GM12878 (cell line): ENCODE measurements at regions not wholly inside any gene's neighbourhood (a gene's known extent, or its start where the extent isn't known, plus 50 kb on each side); places are given as distances from the start of the nearest gene placed in this dataset.

ENCODE experiments used
- ATAC-seq: fragments of 200-7000 bp; cut with Tn5 transposase; 3 replicates; pipeline ENCODE4 v1.9.1; 2020; ENCODE audit warnings: mild to moderate bottlenecking, moderate library complexity
- BruUV-seq: library from RNA; stranded (reverse); fragments of 400-500 nt; replicated peaks from 2 replicates; lab custom pipeline; 2021; lab: Mats Ljungman, UMichigan
- CTCF ChIA-PET: fragments of 300-600 bp; sonication (Branson Sonifier 250); formaldehyde crosslinking; extraction: SDS; loops from one replicate; lab custom pipeline; 2021; ENCODE audit warnings: inconsistent platforms; lab: Yijun Ruan, JAX
- POLR2A ChIA-PET: fragments of 350-600 bp; formaldehyde crosslinking; extraction: SDS; loops from one replicate; lab custom pipeline; 2021; ENCODE audit warnings: inconsistent platforms; lab: Charles Lee
- RAD21 ChIA-PET: fragments of 300-600 bp; sonication (Branson Sonifier 250); formaldehyde crosslinking; loops from one replicate; lab custom pipeline; 2023; ENCODE audit warnings: antibody characterized with exemption; ENCODE audit not compliant: unreplicated experiment; lab: Charles Lee
- SMC1A ChIA-PET: fragments of 300-600 bp; sonication (Branson Sonifier 250); formaldehyde crosslinking; loops from one replicate; lab custom pipeline; 2023; ENCODE audit not compliant: unreplicated experiment, uncharacterized antibody; lab: Charles Lee
- DNase-seq: peaks from one replicate; pipeline ENCODE4 v3.0.0-alpha.2; 2011; ENCODE audit warnings: low read depth, low spot score
- FAIRE-seq: peaks from 3 replicates; lab custom pipeline; 2011; peaks lifted over from hg19 to GRCh38; lab: Jason Lieb, UNC
- H2AFZ ChIP-seq: 2 replicates; pipeline ENCODE4 v1.6.0; 2011; ENCODE audit warnings: low read depth, low read length, control low read depth; ENCODE audit not compliant: control insufficient read depth
- H3K27ac ChIP-seq: 2 replicates; pipeline ENCODE4 v1.5.1; 2011; ENCODE audit warnings: control low read depth; ENCODE audit not compliant: control insufficient read depth, insufficient read depth
- H3K27me3 ChIP-seq, 2 experiments: replicated peaks in 1 of 2; 2 replicates each; pipeline versions ENCODE4 v1.6.0 to v1.6.1; 2011; ENCODE audit warnings: low read length in 1 of 2; ENCODE audit not compliant: control insufficient read depth in 2 of 2, insufficient read depth in 2 of 2
- H3K36me3 ChIP-seq, 2 experiments: 2 replicates each; pipeline ENCODE4 v1.5.1; 2011; ENCODE audit warnings: low read length in 1 of 2; ENCODE audit not compliant: control insufficient read depth in 2 of 2, insufficient read depth in 2 of 2
- H3K4me1 ChIP-seq: 2 replicates; pipeline ENCODE4 v1.6.1; 2011; ENCODE audit warnings: mild to moderate bottlenecking, low read length, moderate library complexity, mixed read lengths; ENCODE audit not compliant: control insufficient read depth, insufficient read depth
- H3K4me2 ChIP-seq: 2 replicates; pipeline ENCODE4 v1.6.0; 2011; ENCODE audit warnings: control low read depth; ENCODE audit not compliant: control insufficient read depth, insufficient read depth
- H3K4me3 ChIP-seq: fragments of 200-600 bp; sonication (generic); 2 replicates; pipeline ENCODE4 v1.5.1; 2016
- H3K79me2 ChIP-seq: 2 replicates; pipeline ENCODE4 v1.6.0; 2011; ENCODE audit warnings: low read length; ENCODE audit not compliant: control insufficient read depth, insufficient read depth
- H3K9ac ChIP-seq: 2 replicates; pipeline ENCODE4 v1.8.0; 2011; ENCODE audit warnings: low read length, control low read depth, mixed read lengths; ENCODE audit not compliant: control insufficient read depth, insufficient read depth
- H3K9me3 ChIP-seq: replicated peaks from 3 replicates; pipeline ENCODE4 v1.5.1; 2011; ENCODE audit warnings: mild to moderate bottlenecking, low read length; ENCODE audit not compliant: control insufficient read depth, insufficient read depth
- H4K20me1 ChIP-seq: 2 replicates; pipeline ENCODE4 v1.6.0; 2011; ENCODE audit not compliant: control insufficient read depth, insufficient read depth
- ASH2L ChIP-seq: fragments of 300-600, 200-600 bp; sonication (generic); IDR thresholded peaks from 2 replicates; pipeline ENCODE4 v1.6.1; 2017; ENCODE audit warnings: low read depth, mild to moderate bottlenecking, borderline replicate concordance
- BACH1 ChIP-seq: fragments of 450-650 bp; IDR thresholded peaks from 2 replicates; pipeline ENCODE4 v1.6.1; 2017; ENCODE audit warnings: mild to moderate bottlenecking, borderline replicate concordance
- BRCA1 ChIP-seq: IDR thresholded peaks from 2 replicates; pipeline ENCODE4 v1.6.1; 2011; ENCODE audit warnings: low read depth, low read length, improper control_type of control experiment
- MEF2A ChIP-seq: IDR thresholded peaks from 2 replicates; pipeline ENCODE4 v1.6.1; 2011; ENCODE audit warnings: low read depth, mild to moderate bottlenecking, low read length, moderate library complexity; ENCODE audit not compliant: insufficient read depth
- MEF2B ChIP-seq: fragments of 450-650 bp; IDR thresholded peaks from 2 replicates; pipeline ENCODE4 v1.6.1; 2018; ENCODE audit warnings: mild to moderate bottlenecking, moderate library complexity; ENCODE audit not compliant: partially characterized antibody, poor library complexity, severe bottlenecking
- MTA3 ChIP-seq: IDR thresholded peaks from 2 replicates; pipeline ENCODE4 v1.6.1; 2012; ENCODE audit warnings: low read length, inconsistent platforms, borderline replicate concordance
- SIN3A ChIP-seq: IDR thresholded peaks from 2 replicates; pipeline ENCODE4 v1.6.1; 2012; ENCODE audit warnings: low read depth, low read length, improper control_type of control experiment
- TCF7 ChIP-seq: IDR thresholded peaks from 2 replicates; pipeline ENCODE4 v1.6.1; 2014; ENCODE audit warnings: antibody characterized with exemption, borderline replicate concordance
- ZBED1 ChIP-seq: IDR thresholded peaks from 2 replicates; pipeline ENCODE4 v1.6.1; 2016; ENCODE audit warnings: borderline replicate concordance
- WGBS: methylation state at CpG from one replicate; pipeline ENCODE4 v1.1.6; 2016; ENCODE audit warnings: low lambda C conversion rate; ENCODE audit not compliant: insufficient replicate concordance, insufficient coverage; ENCODE audit errors: missing lambda C conversion rate; 5-methylcytosine and 5-hydroxymethylcytosine counted together
- in situ Hi-C: fragments of 300-500 bp; cut with MboI; formaldehyde crosslinking; loops from 9 replicates; pipeline ENCODE4 v1.14.3; 2018; ENCODE audit warnings: mixed read lengths
- intact Hi-C: fragments of 100-400 bp; cut with micrococcal nuclease; formaldehyde crosslinking; loops from one replicate; pipeline ENCODE4 v1.14.2; 2022; ENCODE audit not compliant: unreplicated experiment
- TF ChIP-seq, protein P1 (sequence below): IDR thresholded peaks from 2 replicates; pipeline ENCODE4 v1.6.1; 2011; ENCODE audit warnings: mild to moderate bottlenecking, low read depth, low read length, moderate library complexity; ENCODE audit not compliant: insufficient replicate concordance
- TF ChIP-seq, protein P2 (sequence below): fragments of 450-650 bp; IDR thresholded peaks from 2 replicates; pipeline ENCODE4 v1.6.1; 2018; ENCODE audit warnings: mild to moderate bottlenecking, low read depth, moderate library complexity; ENCODE audit not compliant: partially characterized antibody

DNA sequence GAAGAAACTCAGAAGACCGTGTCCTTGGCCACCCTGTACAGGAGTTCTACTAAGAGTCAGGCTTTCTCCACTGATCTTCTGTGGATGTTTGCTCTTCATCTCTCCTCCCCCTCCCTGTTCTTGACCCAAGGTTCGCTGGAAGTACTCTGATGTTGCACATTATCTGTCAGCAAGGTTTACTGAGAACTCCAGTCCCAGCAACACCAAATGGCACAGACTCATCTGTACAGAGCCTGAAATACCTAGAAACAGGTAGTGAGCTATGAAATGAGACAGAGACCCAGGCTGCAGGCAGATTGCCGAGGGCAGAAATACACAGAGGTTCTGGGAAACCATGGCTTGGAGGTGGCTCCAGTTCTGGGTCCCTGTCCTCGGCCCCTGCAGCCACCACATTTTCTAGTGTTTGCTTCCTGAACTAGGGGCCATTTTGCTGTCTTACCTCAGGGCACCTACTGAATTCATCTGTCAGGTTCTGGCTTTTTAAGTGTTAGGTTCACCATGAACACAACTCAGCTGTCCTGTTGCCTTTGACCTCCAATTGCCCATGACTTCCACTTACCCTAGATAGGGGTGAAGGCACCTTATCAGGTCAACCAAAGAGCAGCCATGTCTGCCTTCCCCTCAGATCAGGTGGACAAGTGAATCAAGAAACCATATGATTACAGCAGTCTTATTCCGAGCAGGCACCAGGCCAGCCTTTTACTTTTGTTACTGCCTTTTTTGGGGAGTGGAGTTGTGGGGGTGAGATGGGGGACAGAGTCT is 92.2 kb downstream of the CDC7 start (continued):
- TF ChIP-seq, protein P1, sequence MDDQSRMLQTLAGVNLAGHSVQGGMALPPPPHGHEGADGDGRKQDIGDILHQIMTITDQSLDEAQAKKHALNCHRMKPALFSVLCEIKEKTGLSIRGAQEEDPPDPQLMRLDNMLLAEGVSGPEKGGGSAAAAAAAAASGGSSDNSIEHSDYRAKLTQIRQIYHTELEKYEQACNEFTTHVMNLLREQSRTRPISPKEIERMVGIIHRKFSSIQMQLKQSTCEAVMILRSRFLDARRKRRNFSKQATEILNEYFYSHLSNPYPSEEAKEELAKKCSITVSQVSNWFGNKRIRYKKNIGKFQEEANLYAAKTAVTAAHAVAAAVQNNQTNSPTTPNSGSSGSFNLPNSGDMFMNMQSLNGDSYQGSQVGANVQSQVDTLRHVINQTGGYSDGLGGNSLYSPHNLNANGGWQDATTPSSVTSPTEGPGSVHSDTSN, result no peak

DNA sequence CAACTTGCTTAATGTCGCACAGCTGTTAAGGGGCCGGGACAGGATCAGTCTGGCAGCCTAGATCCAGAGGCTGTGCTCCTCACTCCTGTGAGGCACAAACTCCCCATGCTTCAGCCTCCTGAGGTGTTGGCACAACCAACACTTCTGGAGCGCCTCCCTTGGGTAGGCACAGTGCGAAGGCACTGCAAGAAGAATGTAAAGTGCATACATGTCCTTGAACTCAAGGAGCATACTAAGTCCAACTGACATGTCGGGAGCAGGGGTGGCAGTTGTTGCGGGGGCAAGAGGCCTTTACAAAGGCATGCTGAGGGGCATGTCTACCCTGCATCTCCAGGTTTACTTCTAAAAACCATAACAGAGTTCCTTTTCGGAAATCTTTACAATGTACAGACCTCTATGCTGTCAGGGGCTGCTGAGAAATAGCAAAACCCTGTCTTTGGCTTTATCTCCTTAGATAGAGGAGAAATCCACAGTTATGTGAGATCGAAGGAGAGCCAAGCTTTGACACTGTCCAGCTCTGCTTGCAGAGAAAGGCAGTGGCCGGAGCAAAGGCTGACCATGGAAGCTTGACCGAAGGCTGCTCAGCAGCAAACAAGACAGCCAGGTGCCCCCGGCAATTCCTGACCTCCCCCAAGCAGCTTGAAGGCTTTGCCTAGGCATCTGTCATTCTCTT is 93.9 kb downstream of the CDC7 start:
- intact Hi-C loops, result no loop called here
- CTCF ChIA-PET, result no interaction called here
- no peaks in the 10 kb centered on the region for H4K20me1 ChIP-seq
- H3K9ac ChIP-seq, result no peak overlapping the region
- H3K4me1 ChIP-seq, result peaks cover 6% of the 10 kb centered on the region; the same call in 1 of the 2 replicates
- H3K36me3 ChIP-seq, result no peaks in the 10 kb centered on the region
- no peaks in the 10 kb centered on the region for H3K79me2 ChIP-seq
- no peak overlapping the region for H3K4me2 ChIP-seq
- in situ Hi-C loops, result no loop called here
- no peak for ATAC-seq
- SMC1A ChIA-PET, result interaction anchor here (0.8 kb wide), 1 partner anchor 126 kb away, joined by 4 read pairs; no protein-coding TSS in a partner anchor
- WGBS, result 82% methylated on average over 11 of the region's 11 CpGs
- FAIRE-seq, result no peak
- no peak for DNase-seq
- H3K27ac ChIP-seq, result no peak overlapping the region
- H3K27me3 ChIP-seq, result no peaks in the 10 kb centered on the region; a peak in 2 of 4 replicates
- RAD21 ChIA-PET, result no interaction called here
- no peak overlapping the region for H3K4me3 ChIP-seq
- H2AFZ ChIP-seq, result no peak overlapping the region
- POLR2A ChIA-PET, result no interaction called here
- BruUV-seq, result no TSS peak
- TF ChIP-seq SIN3A (no peak), MEF2B (no peak), BRCA1 (no peak), ZBED1 (no peak), TCF7 (no peak), MEF2A (no peak), ASH2L (no peak), MTA3 (no peak), BACH1 (no peak)
- TF ChIP-seq, protein P2, sequence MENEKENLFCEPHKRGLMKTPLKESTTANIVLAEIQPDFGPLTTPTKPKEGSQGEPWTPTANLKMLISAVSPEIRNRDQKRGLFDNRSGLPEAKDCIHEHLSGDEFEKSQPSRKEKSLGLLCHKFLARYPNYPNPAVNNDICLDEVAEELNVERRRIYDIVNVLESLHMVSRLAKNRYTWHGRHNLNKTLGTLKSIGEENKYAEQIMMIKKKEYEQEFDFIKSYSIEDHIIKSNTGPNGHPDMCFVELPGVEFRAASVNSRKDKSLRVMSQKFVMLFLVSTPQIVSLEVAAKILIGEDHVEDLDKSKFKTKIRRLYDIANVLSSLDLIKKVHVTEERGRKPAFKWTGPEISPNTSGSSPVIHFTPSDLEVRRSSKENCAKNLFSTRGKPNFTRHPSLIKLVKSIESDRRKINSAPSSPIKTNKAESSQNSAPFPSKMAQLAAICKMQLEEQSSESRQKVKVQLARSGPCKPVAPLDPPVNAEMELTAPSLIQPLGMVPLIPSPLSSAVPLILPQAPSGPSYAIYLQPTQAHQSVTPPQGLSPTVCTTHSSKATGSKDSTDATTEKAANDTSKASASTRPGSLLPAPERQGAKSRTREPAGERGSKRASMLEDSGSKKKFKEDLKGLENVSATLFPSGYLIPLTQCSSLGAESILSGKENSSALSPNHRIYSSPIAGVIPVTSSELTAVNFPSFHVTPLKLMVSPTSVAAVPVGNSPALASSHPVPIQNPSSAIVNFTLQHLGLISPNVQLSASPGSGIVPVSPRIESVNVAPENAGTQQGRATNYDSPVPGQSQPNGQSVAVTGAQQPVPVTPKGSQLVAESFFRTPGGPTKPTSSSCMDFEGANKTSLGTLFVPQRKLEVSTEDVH, result no peak
- no peaks in the 10 kb centered on the region for H3K9me3 ChIP-seq
